ENCODE measurements at regions not wholly inside any gene's neighbourhood (a gene's known extent, or its start where the extent isn't known, plus 50 kb on each side); places are given as distances from the start of the nearest gene placed in this dataset.

DNA sequence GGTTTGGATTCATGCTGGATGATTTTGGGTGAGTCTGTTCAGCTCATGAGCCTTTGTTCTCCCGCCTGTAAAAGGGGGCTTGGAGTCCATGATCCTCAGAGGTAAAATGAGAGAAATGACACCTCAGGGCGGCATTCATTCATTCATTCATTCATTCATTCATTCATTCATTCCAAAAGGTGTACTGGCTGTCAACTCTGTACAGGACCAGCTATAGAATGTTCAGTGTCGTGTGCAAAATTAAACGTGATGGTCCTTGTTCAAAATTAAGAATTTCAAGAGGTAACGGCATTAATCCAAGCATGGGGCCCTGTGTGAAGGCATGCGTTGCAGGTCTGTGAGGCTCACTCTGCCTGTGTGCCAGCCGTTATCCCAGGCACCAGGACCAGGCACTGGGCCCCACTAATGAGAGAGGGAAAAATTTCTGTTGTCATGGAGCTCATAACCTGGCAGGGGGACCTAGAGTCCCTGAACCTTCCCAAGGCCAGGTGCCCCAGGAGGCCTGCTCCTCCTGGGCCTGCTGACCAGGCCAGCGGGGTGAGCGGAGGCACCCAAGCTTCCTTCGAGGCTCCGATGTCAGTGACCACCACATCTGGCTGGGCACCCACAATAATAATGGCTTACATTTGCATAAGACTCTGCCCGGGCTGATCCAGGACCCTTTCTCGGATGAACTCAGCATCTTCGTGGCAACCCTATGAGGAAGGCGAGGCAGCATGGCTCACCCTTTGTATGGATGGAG, 53.2 kb downstream of the CEBPB start:
- TF ChIP-seq, protein P1, sequence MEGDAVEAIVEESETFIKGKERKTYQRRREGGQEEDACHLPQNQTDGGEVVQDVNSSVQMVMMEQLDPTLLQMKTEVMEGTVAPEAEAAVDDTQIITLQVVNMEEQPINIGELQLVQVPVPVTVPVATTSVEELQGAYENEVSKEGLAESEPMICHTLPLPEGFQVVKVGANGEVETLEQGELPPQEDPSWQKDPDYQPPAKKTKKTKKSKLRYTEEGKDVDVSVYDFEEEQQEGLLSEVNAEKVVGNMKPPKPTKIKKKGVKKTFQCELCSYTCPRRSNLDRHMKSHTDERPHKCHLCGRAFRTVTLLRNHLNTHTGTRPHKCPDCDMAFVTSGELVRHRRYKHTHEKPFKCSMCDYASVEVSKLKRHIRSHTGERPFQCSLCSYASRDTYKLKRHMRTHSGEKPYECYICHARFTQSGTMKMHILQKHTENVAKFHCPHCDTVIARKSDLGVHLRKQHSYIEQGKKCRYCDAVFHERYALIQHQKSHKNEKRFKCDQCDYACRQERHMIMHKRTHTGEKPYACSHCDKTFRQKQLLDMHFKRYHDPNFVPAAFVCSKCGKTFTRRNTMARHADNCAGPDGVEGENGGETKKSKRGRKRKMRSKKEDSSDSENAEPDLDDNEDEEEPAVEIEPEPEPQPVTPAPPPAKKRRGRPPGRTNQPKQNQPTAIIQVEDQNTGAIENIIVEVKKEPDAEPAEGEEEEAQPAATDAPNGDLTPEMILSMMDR (conservative IDR thresholded peaks at IDR 0.05) = no peak
- TF ChIP-seq ZFX (IDR thresholded peaks at IDR 0.05) = no peak
